Duodenal mucosa (tissue), 2 donors: ENCODE measurements at regions not wholly inside any gene's neighbourhood (a gene's known extent, or its start where the extent isn't known, plus 50 kb on each side); places are given as distances from the start of the nearest gene placed in this dataset.

Experiments used
- H3K27ac ChIP-seq: one replicate; pipeline ENCODE4 v1.7.0; 2013; ENCODE audit warnings: low read depth, low read length
- H3K27me3 ChIP-seq, 2 donors: one replicate each; pipeline ENCODE4 v1.7.0; 2013; ENCODE audit warnings: low read length in 2 of 2, control low read depth in 1 of 2; ENCODE audit not compliant: insufficient read depth in 2 of 2, control insufficient read depth in 1 of 2
- H3K36me3 ChIP-seq, 2 donors: one replicate each; pipeline ENCODE4 v1.7.0; 2013; ENCODE audit warnings: low read length in 2 of 2, control low read depth in 1 of 2; ENCODE audit not compliant: insufficient read depth in 2 of 2, control insufficient read depth in 1 of 2
- H3K4me1 ChIP-seq, 2 donors: one replicate each; pipeline ENCODE4 v1.7.0; 2013; ENCODE audit warnings: low read length in 2 of 2, control low read depth in 1 of 2; ENCODE audit not compliant: insufficient read depth in 2 of 2, control insufficient read depth in 1 of 2
- H3K4me3 ChIP-seq, 2 donors: one replicate each; pipeline ENCODE4 v1.7.0; 2013; ENCODE audit warnings: low read length in 2 of 2, low read depth in 1 of 2
- H3K9ac ChIP-seq, 2 donors: one replicate each; pipeline ENCODE4 v1.7.0; 2013; ENCODE audit warnings: low read length in 2 of 2, low read depth in 1 of 2
- H3K9me3 ChIP-seq, 2 donors: one replicate each; pipeline ENCODE4 v1.7.0; 2013; ENCODE audit warnings: low read length in 2 of 2, control low read depth in 1 of 2; ENCODE audit not compliant: control insufficient read depth in 1 of 2

DNA sequence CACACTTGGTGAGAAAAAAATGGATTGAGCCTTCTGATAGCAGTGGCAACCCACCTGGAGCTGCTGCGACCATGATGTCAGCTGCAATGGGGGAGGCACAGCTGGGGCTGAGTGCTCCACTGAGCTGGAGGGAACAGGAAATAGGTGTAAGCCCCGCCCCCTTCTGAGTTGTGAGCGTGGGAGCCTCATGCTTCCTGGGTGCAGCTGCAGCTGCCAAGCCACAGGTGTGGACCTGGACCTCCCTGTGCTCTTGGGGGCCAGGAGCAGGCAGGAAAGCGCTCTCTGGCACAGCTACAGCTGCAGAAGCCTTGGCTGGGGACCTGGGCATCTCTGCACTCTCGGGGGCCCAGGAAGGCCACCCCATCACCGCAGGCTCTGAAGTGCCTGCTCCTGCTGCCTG lies 970.6 kb downstream of the DCDC2C start:
- no peaks in the 10 kb centered on the region for H3K27me3 ChIP-seq
- H3K36me3 ChIP-seq: no peaks in the 10 kb centered on the region
- H3K9ac ChIP-seq: no peak overlapping the region
- no peaks in the 10 kb centered on the region for H3K4me1 ChIP-seq
- peaks cover 19 to 24% of the 10 kb centered on the region in 2 donors for H3K9me3 ChIP-seq
- H3K4me3 ChIP-seq: no peak overlapping the region
- no peak overlapping the region for H3K27ac ChIP-seq

DNA sequence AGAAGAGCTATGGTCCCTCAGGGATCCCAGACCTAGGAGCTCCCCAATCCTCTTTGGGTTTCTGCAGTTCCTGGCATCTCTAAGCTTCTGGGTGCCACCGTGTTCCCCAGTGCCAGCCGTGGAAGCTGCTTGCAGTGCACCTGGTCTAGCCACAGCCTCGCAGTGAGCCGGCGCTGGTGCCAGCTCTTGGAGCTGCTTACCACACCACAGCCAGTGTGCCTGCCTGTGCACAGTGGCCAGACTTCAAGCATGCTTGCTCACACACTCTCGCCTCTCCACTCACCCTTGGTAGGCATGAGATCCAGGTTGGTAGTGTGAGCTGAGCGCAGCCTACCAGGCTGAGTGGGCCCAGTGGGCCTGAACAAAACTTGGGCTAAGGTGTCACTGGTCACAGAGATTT lies 971.9 kb downstream of the DCDC2C start:
- Histone ChIP-seq H3K36me3 (no peaks in the 10 kb centered on the region), H3K4me1 (no peaks in the 10 kb centered on the region), H3K9me3 (peaks cover 25 to 30% of the 10 kb centered on the region in 2 donors), H3K27ac (no peak overlapping the region), H3K27me3 (no peaks in the 10 kb centered on the region), H3K4me3 (no peak overlapping the region), H3K9ac (no peak overlapping the region)

DNA sequence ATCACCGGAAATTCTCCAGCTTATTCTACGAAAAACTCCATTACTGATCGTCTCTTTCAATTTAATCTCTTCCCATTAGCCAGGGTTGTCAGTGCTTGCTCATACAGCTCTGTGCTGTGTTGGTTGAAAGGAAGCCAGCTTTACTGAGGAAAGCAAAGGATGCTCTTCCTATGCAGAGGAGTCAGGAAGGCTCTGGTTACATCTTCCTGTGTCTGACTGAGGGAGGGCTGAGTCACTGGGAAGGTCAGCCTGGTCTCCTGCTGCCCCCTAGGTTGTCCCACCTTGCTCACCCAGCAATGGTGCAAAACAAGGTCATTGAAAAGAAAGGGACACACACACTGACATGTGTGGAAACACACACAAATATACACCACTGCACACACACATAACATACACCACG lies 975.6 kb downstream of the DCDC2C start:
- no peak overlapping the region for H3K27ac ChIP-seq
- H3K27me3 ChIP-seq: no peaks in the 10 kb centered on the region
- H3K36me3 ChIP-seq: no peaks in the 10 kb centered on the region
- H3K4me1 ChIP-seq: no peaks in the 10 kb centered on the region
- peaks cover 18 to 22% of the 10 kb centered on the region in 2 donors for H3K9me3 ChIP-seq
- no peak overlapping the region for H3K9ac ChIP-seq
- H3K4me3 ChIP-seq: no peak overlapping the region

DNA sequence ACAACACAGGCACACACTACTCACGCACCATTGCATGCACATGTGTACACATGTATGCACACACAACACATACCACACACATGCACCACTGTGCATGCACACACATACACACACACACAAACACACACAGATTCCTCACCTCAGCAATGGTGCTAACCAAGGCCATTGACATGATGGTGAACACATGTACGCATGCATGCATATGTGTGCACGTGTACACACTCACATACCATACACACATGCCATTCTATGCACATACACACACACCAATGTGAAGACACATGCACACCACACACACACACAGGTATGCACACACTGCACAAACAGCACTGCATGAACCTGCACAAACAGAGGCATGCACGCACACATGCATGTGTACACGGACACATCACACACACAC lies 976.0 kb downstream of the DCDC2C start:
- H3K27me3 ChIP-seq: no peaks in the 10 kb centered on the region
- no peaks in the 10 kb centered on the region for H3K36me3 ChIP-seq
- no peaks in the 10 kb centered on the region for H3K4me1 ChIP-seq
- H3K9me3 ChIP-seq: peaks cover 18% of the 10 kb centered on the region in 2 donors
- no peak overlapping the region for H3K27ac ChIP-seq
- no peak overlapping the region for H3K9ac ChIP-seq
- no peak overlapping the region for H3K4me3 ChIP-seq

DNA sequence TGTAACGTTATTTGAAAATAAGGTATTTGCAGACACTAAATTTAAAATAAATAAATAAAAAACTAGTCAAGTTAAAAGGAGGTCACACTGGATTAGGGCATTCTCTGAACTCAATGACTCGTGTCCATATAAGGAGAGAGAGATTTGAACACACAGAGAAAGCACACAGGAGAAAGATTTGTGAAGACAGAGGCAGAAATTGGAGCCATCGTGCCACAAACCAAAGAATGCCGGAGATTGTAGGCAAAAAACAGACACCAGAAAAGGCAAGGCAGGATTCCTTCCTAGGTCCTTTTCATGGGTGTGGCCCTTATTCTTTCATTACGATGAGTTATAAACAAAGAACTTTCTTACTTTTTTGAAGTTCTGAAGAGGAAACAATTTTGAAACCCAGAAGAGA lies 981.5 kb downstream of the DCDC2C start:
- H3K9ac ChIP-seq: no peak overlapping the region
- H3K27ac ChIP-seq: no peak overlapping the region
- no peaks in the 10 kb centered on the region for H3K4me1 ChIP-seq
- H3K36me3 ChIP-seq: no peaks in the 10 kb centered on the region
- no peaks in the 10 kb centered on the region for H3K27me3 ChIP-seq
- peaks cover 0 to 3% of the 10 kb centered on the region in 2 donors for H3K9me3 ChIP-seq
- no peak overlapping the region for H3K4me3 ChIP-seq

DNA sequence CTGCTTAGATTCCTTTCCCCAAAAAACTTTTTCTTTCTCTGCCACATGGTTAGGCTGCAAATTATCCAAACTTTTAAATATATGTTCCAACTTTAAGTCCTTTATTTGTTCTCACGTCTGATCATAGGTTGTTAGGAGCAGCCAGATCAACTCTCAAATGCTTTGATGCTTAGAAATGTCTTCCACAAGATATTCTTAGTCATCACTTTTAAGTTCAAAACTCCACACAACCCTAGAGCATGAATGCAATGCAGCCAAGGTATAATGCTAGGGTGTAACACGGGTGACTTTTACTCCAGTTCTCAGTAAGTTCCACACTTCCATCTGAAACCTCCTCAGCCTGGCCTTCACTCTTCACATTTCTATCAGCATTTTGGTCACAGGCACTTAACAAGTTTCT lies 987.5 kb downstream of the DCDC2C start:
- H3K4me1 ChIP-seq: no peaks in the 10 kb centered on the region
- no peaks in the 10 kb centered on the region for H3K27me3 ChIP-seq
- H3K4me3 ChIP-seq: no peak overlapping the region
- no peak overlapping the region for H3K27ac ChIP-seq
- no peak overlapping the region for H3K9ac ChIP-seq
- H3K36me3 ChIP-seq: no peaks in the 10 kb centered on the region
- peaks cover 6 to 9% of the 10 kb centered on the region in 2 donors for H3K9me3 ChIP-seq

DNA sequence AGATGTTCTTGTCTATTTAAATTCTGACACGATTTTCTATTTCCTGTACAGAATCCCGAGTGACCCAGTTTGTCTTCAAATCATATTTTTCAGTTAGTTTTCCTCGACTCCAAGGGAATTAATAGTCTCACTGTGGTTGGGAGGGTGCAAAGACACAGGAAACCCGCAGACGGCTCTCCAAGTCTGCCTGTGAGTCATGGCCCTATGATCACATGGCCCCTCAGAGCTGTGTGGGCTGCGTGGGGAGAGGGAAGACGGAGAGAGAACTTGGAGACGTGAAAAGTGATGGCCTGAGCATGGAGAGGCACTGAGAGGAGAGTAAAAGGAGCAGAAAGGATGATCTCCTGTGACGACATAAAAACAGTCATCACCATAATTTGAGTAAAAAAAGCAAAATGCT lies 989.9 kb downstream of the DCDC2C start:
- Histone ChIP-seq H3K9ac (no peak overlapping the region), H3K9me3 (peaks cover 7 to 9% of the 10 kb centered on the region in 2 donors), H3K36me3 (no peaks in the 10 kb centered on the region), H3K4me3 (no peak overlapping the region), H3K4me1 (no peaks in the 10 kb centered on the region), H3K27me3 (no peaks in the 10 kb centered on the region), H3K27ac (no peak overlapping the region)

DNA sequence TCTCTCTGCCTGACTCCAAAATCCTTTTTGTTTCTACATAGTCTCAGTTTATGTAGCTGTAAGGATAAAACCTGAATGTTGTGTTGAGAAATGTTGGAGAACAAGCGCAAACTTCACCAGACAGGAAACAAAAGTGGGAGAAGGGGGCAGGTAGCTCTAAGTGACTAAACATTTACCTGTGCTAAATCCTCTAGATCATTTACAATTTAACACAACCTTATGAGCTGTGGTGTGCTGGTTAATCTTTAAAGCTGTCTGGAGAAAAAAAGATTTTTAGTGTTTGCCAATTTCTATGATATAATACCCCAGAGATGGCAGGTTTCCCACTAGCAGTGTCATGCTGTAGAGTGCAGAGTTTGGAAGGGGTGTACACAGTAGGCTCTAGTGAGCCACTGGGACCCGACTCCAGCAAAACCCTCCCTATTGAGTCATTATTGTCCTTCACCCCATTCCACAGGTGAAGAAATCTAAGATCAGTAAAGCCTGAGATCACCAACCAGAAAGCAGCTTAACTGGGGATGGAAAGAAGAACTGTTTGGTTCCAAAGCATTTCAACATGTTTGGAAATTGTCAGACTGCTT lies 992.0 kb downstream of the DCDC2C start:
- Histone ChIP-seq H3K27me3 (no peaks in the 10 kb centered on the region), H3K27ac (no peak overlapping the region), H3K36me3 (no peaks in the 10 kb centered on the region), H3K4me3 (no peak overlapping the region), H3K4me1 (no peaks in the 10 kb centered on the region), H3K9ac (no peak overlapping the region), H3K9me3 (peaks cover 4 to 19% of the 10 kb centered on the region in 2 donors)

DNA sequence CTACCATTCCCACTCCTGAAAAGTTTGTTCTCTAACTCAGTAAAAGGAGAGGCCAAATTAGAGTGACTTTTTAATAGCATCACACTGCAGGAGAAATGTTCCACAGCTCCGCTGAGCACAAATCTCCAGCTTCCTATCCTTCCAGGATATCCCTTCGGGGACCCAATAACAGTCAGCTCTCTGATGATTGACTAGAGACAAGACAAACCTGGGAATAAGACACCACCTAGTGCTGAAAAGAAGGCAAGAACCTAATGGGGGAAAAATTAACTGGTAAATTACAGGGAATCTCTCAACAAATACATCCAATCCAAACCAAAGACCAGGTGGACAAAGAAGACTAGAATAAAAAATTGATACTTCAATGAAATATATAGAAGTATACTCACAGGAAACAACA lies 977.1 kb upstream of the SOX11 start:
- H3K4me1 ChIP-seq: no peaks in the 10 kb centered on the region
- H3K9ac ChIP-seq: no peak overlapping the region
- no peaks in the 10 kb centered on the region for H3K27me3 ChIP-seq
- H3K27ac ChIP-seq: no peak overlapping the region
- H3K9me3 ChIP-seq: peaks cover 9 to 13% of the 10 kb centered on the region in 2 donors
- H3K36me3 ChIP-seq: no peaks in the 10 kb centered on the region
- H3K4me3 ChIP-seq: no peak overlapping the region

DNA sequence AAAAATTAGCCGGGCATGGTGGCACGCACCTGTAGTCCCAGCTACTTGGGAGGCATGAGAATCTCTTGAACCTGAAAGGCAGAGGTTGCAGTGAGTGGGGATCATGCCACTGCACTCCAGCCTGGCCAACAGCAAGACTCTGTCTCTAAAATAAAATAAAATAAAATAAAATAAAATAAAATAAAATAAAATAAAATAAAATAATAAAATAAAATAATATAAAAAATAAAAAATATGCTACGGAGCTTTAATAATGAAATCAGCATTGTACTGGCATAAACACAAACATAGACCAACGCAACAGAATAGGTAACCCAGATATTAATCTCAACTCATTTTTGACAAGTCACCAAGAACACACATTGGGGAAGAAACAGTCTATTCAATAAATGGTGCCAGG lies 973.4 kb upstream of the SOX11 start:
- Histone ChIP-seq H3K9me3 (peaks cover 6 to 11% of the 10 kb centered on the region in 2 donors), H3K4me3 (no peak overlapping the region), H3K4me1 (no peaks in the 10 kb centered on the region), H3K36me3 (no peaks in the 10 kb centered on the region), H3K9ac (no peak overlapping the region), H3K27ac (no peak overlapping the region), H3K27me3 (no peaks in the 10 kb centered on the region)

DNA sequence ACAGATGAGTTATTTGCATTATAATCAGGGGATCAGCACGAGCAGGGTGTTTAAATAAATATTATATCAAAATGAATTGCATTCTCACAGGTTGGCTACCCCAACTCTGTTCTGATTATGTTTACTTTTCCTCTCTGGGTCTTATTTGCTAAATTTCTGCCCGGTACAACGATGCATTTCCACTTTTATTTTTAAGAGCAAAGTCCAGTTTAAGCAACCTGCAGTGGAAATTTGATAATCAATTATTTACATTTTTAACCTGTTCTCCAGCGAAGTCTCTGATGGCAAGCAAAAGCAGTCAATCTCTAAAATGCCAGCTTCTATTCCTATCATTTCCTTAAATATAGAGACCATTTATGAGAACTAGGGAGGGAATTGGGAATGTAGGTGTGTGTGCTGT lies 966.6 kb upstream of the SOX11 start:
- H3K4me3 ChIP-seq: no peak overlapping the region
- no peak overlapping the region for H3K9ac ChIP-seq
- no peaks in the 10 kb centered on the region for H3K4me1 ChIP-seq
- H3K36me3 ChIP-seq: no peaks in the 10 kb centered on the region
- no peak overlapping the region for H3K27ac ChIP-seq
- peaks cover 7 to 8% of the 10 kb centered on the region in 2 donors for H3K9me3 ChIP-seq
- H3K27me3 ChIP-seq: no peaks in the 10 kb centered on the region
